ENCODE measurements at regions not wholly inside any gene's neighbourhood (a gene's known extent, or its start where the extent isn't known, plus 50 kb on each side); places are given as distances from the start of the nearest gene placed in this dataset.

- H3K4me1 ChIP-seq (ENCODE audit: insufficient read depth, low read length) = no peaks in the 10 kb centered on the region
- no peak overlapping the region for H3K4me3 ChIP-seq (ENCODE audit: low read length)
- H3K27me3 ChIP-seq (ENCODE audit: insufficient read depth, low read length) = no peaks in the 10 kb centered on the region
- no peak overlapping the region for H3K27ac ChIP-seq (ENCODE audit: low read length)
- no peaks in the 10 kb centered on the region for H3K9me3 ChIP-seq (ENCODE audit: insufficient read depth, low read depth, low read length)
- H3K36me3 ChIP-seq (ENCODE audit: insufficient read depth, low read depth, low read length) = no peaks in the 10 kb centered on the region
- no peak overlapping the region for H3K9ac ChIP-seq (ENCODE audit: low read depth, low read length)
Observed at GRCh38 chr1:29384496-29385015, 148.2 kb downstream of the PTPRU start.

DNA sequence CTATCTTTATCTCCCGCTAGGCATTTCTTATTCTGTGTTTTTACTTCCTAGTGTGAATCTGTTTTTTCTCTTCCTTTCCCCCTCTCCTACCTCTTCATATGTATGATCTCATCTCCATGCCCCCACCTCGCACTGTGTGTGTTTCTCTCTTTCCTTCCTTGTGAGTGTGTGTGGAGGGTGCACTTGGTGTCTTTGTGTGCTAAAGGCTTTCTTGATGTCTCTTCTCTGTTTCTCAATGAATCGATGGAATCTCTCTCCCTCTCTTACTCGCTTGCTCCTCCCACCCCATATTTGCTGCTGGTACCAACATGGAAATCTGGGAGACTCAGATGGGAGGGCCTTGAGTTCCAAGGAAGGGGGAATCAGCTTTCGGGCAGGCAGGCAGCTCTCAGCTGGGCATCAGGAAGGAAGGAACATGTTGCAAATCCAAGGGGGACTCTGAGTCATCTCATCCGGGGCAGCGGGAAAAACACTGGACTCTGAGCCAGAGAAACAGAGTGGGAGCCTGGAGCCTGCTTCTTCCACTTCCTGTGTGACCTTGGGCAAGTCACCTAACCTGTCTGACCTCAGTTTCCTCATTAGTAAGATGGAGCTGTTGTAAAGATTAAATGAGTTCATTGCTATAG, 147.5 kb downstream of the PTPRU start:
- H3K27me3 ChIP-seq (ENCODE audit: insufficient read depth, low read length) = no peaks in the 10 kb centered on the region
- no peaks in the 10 kb centered on the region for H3K4me1 ChIP-seq (ENCODE audit: insufficient read depth, low read length)
- no peak overlapping the region for H3K27ac ChIP-seq (ENCODE audit: low read length)
- H3K4me3 ChIP-seq (ENCODE audit: low read length) = no peak overlapping the region
- H3K9me3 ChIP-seq (ENCODE audit: insufficient read depth, low read depth, low read length) = peaks cover 5% of the 10 kb centered on the region; the same call in 1 of the 2 replicates
- no peaks in the 10 kb centered on the region for H3K36me3 ChIP-seq (ENCODE audit: insufficient read depth, low read depth, low read length)
- H3K9ac ChIP-seq (ENCODE audit: low read depth, low read length) = no peak overlapping the region

GRCh38 chr1:29382851-29383745, 146.8 kb downstream of the PTPRU start:
- Histone ChIP-seq H3K4me3 (ENCODE audit: low read length) (no peak overlapping the region), H3K9ac (ENCODE audit: low read depth, low read length) (no peak overlapping the region), H3K4me1 (ENCODE audit: insufficient read depth, low read length) (no peaks in the 10 kb centered on the region), H3K27ac (ENCODE audit: low read length) (no peak overlapping the region), H3K27me3 (ENCODE audit: insufficient read depth, low read length) (no peaks in the 10 kb centered on the region), H3K36me3 (ENCODE audit: insufficient read depth, low read depth, low read length) (no peaks in the 10 kb centered on the region), H3K9me3 (ENCODE audit: insufficient read depth, low read depth, low read length) (peaks cover 13% of the 10 kb centered on the region)

DNA sequence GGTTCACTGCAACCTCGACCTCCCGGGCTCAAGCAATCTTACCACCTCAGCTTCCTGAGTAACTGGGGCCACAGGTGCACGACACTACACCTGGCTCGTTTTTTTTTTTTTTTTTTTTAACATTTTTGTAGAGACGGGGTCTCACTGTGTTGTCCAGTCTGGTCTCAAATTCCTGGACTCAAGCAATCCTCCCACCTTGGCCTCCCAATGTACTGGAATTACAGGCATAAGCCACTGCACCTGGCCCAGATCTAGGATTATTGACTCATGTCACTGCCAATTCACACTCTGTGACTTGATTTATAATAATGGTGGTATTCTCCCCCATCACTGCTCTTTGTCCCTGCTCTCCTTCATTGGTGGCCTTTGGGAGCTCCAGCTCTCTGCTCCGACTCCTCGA, 145.1 kb downstream of the PTPRU start:
- Histone ChIP-seq H3K4me3 (ENCODE audit: low read length) (no peak overlapping the region), H3K27ac (ENCODE audit: low read length) (no peak overlapping the region), H3K9me3 (ENCODE audit: insufficient read depth, low read depth, low read length) (peaks cover 22% of the 10 kb centered on the region), H3K27me3 (ENCODE audit: insufficient read depth, low read length) (no peaks in the 10 kb centered on the region), H3K36me3 (ENCODE audit: insufficient read depth, low read depth, low read length) (no peaks in the 10 kb centered on the region), H3K9ac (ENCODE audit: low read depth, low read length) (no peak overlapping the region), H3K4me1 (ENCODE audit: insufficient read depth, low read length) (no peaks in the 10 kb centered on the region)

DNA sequence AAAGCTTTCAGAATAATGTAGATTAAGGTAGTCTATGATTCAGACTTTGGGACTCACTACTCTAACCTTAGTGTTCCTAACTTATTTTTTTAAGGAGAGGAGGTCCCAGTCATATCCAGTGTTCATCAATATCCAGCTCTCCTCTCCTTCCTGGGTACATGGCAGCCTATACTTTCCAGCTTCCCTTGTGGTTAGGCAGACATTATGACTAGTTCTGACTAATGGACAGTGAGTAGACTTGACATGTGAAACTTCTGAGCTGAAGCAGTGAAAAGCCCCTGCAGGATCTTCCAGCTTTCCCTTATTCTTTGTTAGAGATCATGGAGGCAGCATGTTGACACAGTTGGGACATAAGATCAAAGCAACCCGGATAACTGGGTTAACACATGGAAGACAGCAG, 144.2 kb downstream of the PTPRU start:
- H3K36me3 ChIP-seq (ENCODE audit: insufficient read depth, low read depth, low read length) = no peaks in the 10 kb centered on the region
- no peaks in the 10 kb centered on the region for H3K4me1 ChIP-seq (ENCODE audit: insufficient read depth, low read length)
- no peak overlapping the region for H3K4me3 ChIP-seq (ENCODE audit: low read length)
- no peaks in the 10 kb centered on the region for H3K27me3 ChIP-seq (ENCODE audit: insufficient read depth, low read length)
- H3K9ac ChIP-seq (ENCODE audit: low read depth, low read length) = no peak overlapping the region
- H3K9me3 ChIP-seq (ENCODE audit: insufficient read depth, low read depth, low read length) = peaks cover 22% of the 10 kb centered on the region
- no peak overlapping the region for H3K27ac ChIP-seq (ENCODE audit: low read length)

- peaks cover 22% of the 10 kb centered on the region for H3K9me3 ChIP-seq (ENCODE audit: insufficient read depth, low read depth, low read length)
- H3K4me3 ChIP-seq (ENCODE audit: low read length) = no peak overlapping the region
- H3K4me1 ChIP-seq (ENCODE audit: insufficient read depth, low read length) = no peaks in the 10 kb centered on the region
- no peak overlapping the region for H3K27ac ChIP-seq (ENCODE audit: low read length)
- H3K9ac ChIP-seq (ENCODE audit: low read depth, low read length) = no peak overlapping the region
- no peaks in the 10 kb centered on the region for H3K36me3 ChIP-seq (ENCODE audit: insufficient read depth, low read depth, low read length)
- H3K27me3 ChIP-seq (ENCODE audit: insufficient read depth, low read length) = no peaks in the 10 kb centered on the region
Observed at GRCh38 chr1:29379443-29380073, 143.2 kb downstream of the PTPRU start.
